Tibial nerve (tissue), 4 donors: ENCODE measurements at regions not wholly inside any gene's neighbourhood (a gene's known extent, or its start where the extent isn't known, plus 50 kb on each side); places are given as distances from the start of the nearest gene placed in this dataset.

Experiments used
- CTCF ChIP-seq, 5 experiments: fragments of 200-600 bp in 3 of 5; fragments of 450-650 bp in 2 of 5; sonication (generic) in 3 of 5; IDR thresholded peaks; one replicate each; pipeline ENCODE4 v1.5.1; 2016 to 2019; ENCODE audit warnings: antibody characterized with exemption in 5 of 5, mild to moderate bottlenecking in 3 of 5, moderate library complexity in 2 of 5
- EP300 ChIP-seq, 2 donors: sonication (generic); formaldehyde crosslinking; IDR thresholded peaks; one replicate each; pipeline ENCODE4 v1.6.1; 2017; ENCODE audit warnings: antibody characterized with exemption in 2 of 2, mild to moderate bottlenecking in 1 of 2
- POLR2A ChIP-seq, 2 donors: fragments of 450-650 bp; IDR thresholded peaks; one replicate each; pipeline ENCODE4 v1.6.1; 2017; ENCODE audit warnings: antibody characterized with exemption in 2 of 2, mild to moderate bottlenecking in 2 of 2, moderate library complexity in 2 of 2

DNA sequence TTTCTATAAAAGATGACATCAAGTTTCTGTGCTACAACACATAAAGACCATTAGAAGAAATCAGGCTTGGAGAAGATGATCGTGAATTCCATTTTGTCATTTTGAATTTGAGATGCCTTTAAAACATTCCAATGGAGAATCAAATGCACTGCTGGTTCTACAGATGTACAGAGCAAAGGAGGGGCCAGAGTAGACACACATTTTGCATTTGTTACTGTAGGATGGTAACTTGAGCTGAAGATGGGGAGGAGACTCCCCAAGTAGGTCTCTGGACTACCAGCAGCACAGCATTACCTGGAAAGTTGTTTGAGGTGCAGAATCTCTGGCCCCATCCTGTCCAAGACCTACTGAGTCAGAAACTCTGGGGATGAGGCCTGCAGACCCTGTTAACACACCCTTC lies 121.6 kb upstream of the RALGAPA2 start:
- TF ChIP-seq CTCF (IDR thresholded peaks at IDR 0.05) (no peak), POLR2A (IDR thresholded peaks at IDR 0.05) (no peak), EP300 (IDR thresholded peaks at IDR 0.05) (no peak)
